GM23338 (cell line): ENCODE measurements at regions not wholly inside any gene's neighbourhood (a gene's known extent, or its start where the extent isn't known, plus 50 kb on each side); places are given as distances from the start of the nearest gene placed in this dataset.

Experiments used
- ATAC-seq: fragments of 200-7000 bp; cut with Tn5 transposase; 3 replicates; pipeline ENCODE4 v1.9.1; 2020
- DNase-seq: peaks from one replicate; pipeline ENCODE4 v3.0.0-alpha.2; 2015; ENCODE audit warnings: low spot score
- H2AFZ ChIP-seq: fragments of 200-600 bp; sonication (generic); 2 replicates; pipeline ENCODE4 v1.8.0; 2016; ENCODE audit warnings: antibody characterized with exemption, mild to moderate bottlenecking, moderate library complexity
- H3F3A ChIP-seq: fragments of 200-600 bp; sonication (generic); replicated peaks from 2 replicates; pipeline ENCODE4 v1.8.0; 2017; ENCODE audit warnings: antibody characterized with exemption, mixed run types, low read depth
- H3K27ac ChIP-seq: fragments of 200-600 bp; sonication (generic); 2 replicates; pipeline ENCODE4 v1.6.1; 2016; ENCODE audit warnings: low read depth
- H3K27me3 ChIP-seq: fragments of 200-600 bp; sonication (generic); 2 replicates; pipeline ENCODE4 v1.8.0; 2016; ENCODE audit warnings: mild to moderate bottlenecking, mixed run types, moderate library complexity; ENCODE audit not compliant: insufficient read depth
- H3K36me3 ChIP-seq: fragments of 200-600 bp; sonication (generic); 2 replicates; pipeline ENCODE4 v1.8.0; 2016; ENCODE audit warnings: mild to moderate bottlenecking; ENCODE audit not compliant: insufficient read depth
- H3K4me1 ChIP-seq: fragments of 200-600 bp; sonication (generic); 2 replicates; pipeline ENCODE4 v1.8.0; 2016; ENCODE audit warnings: mild to moderate bottlenecking, moderate library complexity; ENCODE audit not compliant: insufficient read depth
- H3K4me2 ChIP-seq: fragments of 200-600 bp; sonication (generic); 2 replicates; pipeline ENCODE4 v1.7.1; 2017; ENCODE audit warnings: mixed run types
- H3K4me3 ChIP-seq: fragments of 200-600 bp; sonication (generic); 2 replicates; pipeline ENCODE4 v1.6.1; 2016; ENCODE audit warnings: mixed run types
- H3K79me2 ChIP-seq: fragments of 200-600 bp; sonication (generic); replicated peaks from 2 replicates; pipeline ENCODE4 v1.8.0; 2017; ENCODE audit warnings: mild to moderate bottlenecking; ENCODE audit not compliant: insufficient read depth
- H3K9me2 ChIP-seq: fragments of 200-600 bp; sonication (generic); 2 replicates; pipeline ENCODE4 v1.8.0; 2017; ENCODE audit not compliant: insufficient read depth
- H4K20me1 ChIP-seq: fragments of 200-600 bp; sonication (generic); replicated peaks from 2 replicates; pipeline ENCODE4 v1.8.0; 2017; ENCODE audit warnings: mild to moderate bottlenecking; ENCODE audit not compliant: insufficient read depth
- H3K27ac Mint-ChIP-seq: 2 replicates; pipeline ENCODE4 v1.8.0; 2020; ENCODE audit warnings: inconsistent platforms, mild to moderate bottlenecking, moderate library complexity, mixed read lengths
- H3K27me3 Mint-ChIP-seq: 3 replicates; pipeline ENCODE4 v1.8.0; 2022; ENCODE audit warnings: low read depth, mild to moderate bottlenecking, moderate library complexity, mixed read lengths, inconsistent platforms; ENCODE audit not compliant: insufficient read depth, poor library complexity
- H3K36me3 Mint-ChIP-seq: 3 replicates; pipeline ENCODE4 v1.8.0; 2021; ENCODE audit warnings: low read depth, mild to moderate bottlenecking, inconsistent platforms, moderate library complexity, mixed read lengths
- H3K4me1 Mint-ChIP-seq: 3 replicates; pipeline ENCODE4 v1.8.0; 2020; ENCODE audit warnings: mild to moderate bottlenecking, inconsistent platforms, mixed read lengths
- H3K4me3 Mint-ChIP-seq: 3 replicates; pipeline ENCODE4 v1.8.0; 2021; ENCODE audit warnings: moderate library complexity, mild to moderate bottlenecking, inconsistent platforms, mixed read lengths
- H3K9me3 Mint-ChIP-seq: 3 replicates; pipeline ENCODE4 v1.8.0; 2020; ENCODE audit warnings: moderate library complexity, mild to moderate bottlenecking, inconsistent platforms, mixed read lengths
- JUNB ChIP-seq: IDR thresholded peaks from one replicate; pipeline ENCODE4 v1.6.1; 2016; ENCODE audit warnings: antibody characterized with exemption; ENCODE audit not compliant: unreplicated experiment
- NANOG ChIP-seq: IDR thresholded peaks from 2 replicates; pipeline ENCODE4 v1.6.1; 2016; ENCODE audit warnings: antibody characterized with exemption, borderline replicate concordance
- POLR2AphosphoS5 ChIP-seq: IDR thresholded peaks from 2 replicates; pipeline ENCODE4 v1.6.1; 2016; ENCODE audit warnings: antibody characterized with exemption, low read depth
- ZNF331 ChIP-seq: fragments of 250-450 bp; sonication (Bioruptor Pico); IDR thresholded peaks from 2 replicates; pipeline ENCODE4 v1.5.0; 2020; ENCODE audit warnings: low read depth, mild to moderate bottlenecking, moderate library complexity
- TF ChIP-seq, protein P1 (sequence below): IDR thresholded peaks from 2 replicates; pipeline ENCODE4 v1.6.1; 2016; ENCODE audit warnings: antibody characterized with exemption
- TF ChIP-seq, protein P2 (sequence below): IDR thresholded peaks from one replicate; pipeline ENCODE4 v1.6.1; 2018; ENCODE audit warnings: antibody characterized with exemption; ENCODE audit not compliant: unreplicated experiment
- TF ChIP-seq, protein P3 (sequence below): fragments of 250-450 bp; sonication (Bioruptor Pico); IDR thresholded peaks from 2 replicates; pipeline ENCODE4 v1.5.0; 2020; ENCODE audit warnings: mild to moderate bottlenecking, moderate library complexity

DNA sequence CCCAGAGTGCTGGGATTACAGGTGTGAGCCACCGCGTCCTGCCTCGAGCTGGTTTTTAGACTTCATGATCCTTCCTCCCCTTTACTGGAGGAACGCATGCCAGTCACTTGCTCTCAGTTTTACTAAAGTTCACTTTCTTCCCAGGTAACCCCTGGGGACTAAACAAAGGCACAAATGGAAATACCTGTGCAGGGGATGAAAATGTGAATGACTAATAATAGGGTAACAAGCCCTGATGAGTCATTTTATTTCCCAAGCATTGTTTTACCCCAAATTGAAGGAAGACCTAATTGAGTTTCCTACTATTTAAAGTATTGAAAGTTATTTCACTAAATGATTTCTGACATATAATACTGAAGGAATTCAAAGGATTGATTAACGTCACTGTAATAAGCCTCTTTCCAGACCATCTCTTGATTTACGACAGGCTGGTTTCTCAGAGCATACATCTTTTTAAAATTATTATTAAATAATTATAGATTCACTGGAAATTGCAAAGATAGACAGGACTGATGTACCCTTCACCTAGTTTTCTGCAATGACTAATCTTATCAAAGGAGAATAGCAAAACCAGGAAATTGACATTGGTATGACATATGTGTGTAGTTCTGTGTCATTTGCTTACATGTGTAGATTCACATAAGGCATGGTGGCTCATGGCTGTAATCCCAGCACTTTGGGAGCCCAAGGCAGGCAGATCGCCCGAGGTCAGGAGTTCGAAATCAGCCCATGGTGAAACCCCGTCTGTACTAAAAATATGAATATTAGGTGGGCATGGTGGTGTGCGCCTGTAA, 53.2 kb upstream of the SOD1 start:
- H3K27ac Mint-ChIP-seq = no peak overlapping the region
- TF ChIP-seq, protein P1, sequence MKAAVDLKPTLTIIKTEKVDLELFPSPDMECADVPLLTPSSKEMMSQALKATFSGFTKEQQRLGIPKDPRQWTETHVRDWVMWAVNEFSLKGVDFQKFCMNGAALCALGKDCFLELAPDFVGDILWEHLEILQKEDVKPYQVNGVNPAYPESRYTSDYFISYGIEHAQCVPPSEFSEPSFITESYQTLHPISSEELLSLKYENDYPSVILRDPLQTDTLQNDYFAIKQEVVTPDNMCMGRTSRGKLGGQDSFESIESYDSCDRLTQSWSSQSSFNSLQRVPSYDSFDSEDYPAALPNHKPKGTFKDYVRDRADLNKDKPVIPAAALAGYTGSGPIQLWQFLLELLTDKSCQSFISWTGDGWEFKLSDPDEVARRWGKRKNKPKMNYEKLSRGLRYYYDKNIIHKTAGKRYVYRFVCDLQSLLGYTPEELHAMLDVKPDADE = no peak
- TF ChIP-seq, protein P2, sequence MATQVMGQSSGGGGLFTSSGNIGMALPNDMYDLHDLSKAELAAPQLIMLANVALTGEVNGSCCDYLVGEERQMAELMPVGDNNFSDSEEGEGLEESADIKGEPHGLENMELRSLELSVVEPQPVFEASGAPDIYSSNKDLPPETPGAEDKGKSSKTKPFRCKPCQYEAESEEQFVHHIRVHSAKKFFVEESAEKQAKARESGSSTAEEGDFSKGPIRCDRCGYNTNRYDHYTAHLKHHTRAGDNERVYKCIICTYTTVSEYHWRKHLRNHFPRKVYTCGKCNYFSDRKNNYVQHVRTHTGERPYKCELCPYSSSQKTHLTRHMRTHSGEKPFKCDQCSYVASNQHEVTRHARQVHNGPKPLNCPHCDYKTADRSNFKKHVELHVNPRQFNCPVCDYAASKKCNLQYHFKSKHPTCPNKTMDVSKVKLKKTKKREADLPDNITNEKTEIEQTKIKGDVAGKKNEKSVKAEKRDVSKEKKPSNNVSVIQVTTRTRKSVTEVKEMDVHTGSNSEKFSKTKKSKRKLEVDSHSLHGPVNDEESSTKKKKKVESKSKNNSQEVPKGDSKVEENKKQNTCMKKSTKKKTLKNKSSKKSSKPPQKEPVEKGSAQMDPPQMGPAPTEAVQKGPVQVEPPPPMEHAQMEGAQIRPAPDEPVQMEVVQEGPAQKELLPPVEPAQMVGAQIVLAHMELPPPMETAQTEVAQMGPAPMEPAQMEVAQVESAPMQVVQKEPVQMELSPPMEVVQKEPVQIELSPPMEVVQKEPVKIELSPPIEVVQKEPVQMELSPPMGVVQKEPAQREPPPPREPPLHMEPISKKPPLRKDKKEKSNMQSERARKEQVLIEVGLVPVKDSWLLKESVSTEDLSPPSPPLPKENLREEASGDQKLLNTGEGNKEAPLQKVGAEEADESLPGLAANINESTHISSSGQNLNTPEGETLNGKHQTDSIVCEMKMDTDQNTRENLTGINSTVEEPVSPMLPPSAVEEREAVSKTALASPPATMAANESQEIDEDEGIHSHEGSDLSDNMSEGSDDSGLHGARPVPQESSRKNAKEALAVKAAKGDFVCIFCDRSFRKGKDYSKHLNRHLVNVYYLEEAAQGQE = no peak
- no peak for TF ChIP-seq NANOG
- Histone ChIP-seq H3K4me3 (no peak overlapping the region), H3K27me3 (no peaks in the 10 kb centered on the region), H3K36me3 (no peaks in the 10 kb centered on the region), H3K79me2 (no peaks in the 10 kb centered on the region), H3K4me2 (no peak overlapping the region), H4K20me1 (no peaks in the 10 kb centered on the region), H3K4me1 (no peaks in the 10 kb centered on the region), H3F3A (no peaks in the 10 kb centered on the region), H2AFZ (no peak overlapping the region), H3K27ac (no peak overlapping the region), H3K9me2 (no peaks in the 10 kb centered on the region)
- DNase-seq (no peak), ATAC-seq (no peak)
- no peak overlapping the region for H3K4me3 Mint-ChIP-seq
- peaks cover 2% of the 10 kb centered on the region for H3K27me3 Mint-ChIP-seq
- H3K4me1 Mint-ChIP-seq = no peaks in the 10 kb centered on the region; the same call in 2 of the 3 replicates
- H3K36me3 Mint-ChIP-seq = peaks cover 2% of the 10 kb centered on the region; the same call in 1 of the 3 replicates
- peaks cover 17% of the 10 kb centered on the region; the same call in 2 of the 3 replicates for H3K9me3 Mint-ChIP-seq

DNA sequence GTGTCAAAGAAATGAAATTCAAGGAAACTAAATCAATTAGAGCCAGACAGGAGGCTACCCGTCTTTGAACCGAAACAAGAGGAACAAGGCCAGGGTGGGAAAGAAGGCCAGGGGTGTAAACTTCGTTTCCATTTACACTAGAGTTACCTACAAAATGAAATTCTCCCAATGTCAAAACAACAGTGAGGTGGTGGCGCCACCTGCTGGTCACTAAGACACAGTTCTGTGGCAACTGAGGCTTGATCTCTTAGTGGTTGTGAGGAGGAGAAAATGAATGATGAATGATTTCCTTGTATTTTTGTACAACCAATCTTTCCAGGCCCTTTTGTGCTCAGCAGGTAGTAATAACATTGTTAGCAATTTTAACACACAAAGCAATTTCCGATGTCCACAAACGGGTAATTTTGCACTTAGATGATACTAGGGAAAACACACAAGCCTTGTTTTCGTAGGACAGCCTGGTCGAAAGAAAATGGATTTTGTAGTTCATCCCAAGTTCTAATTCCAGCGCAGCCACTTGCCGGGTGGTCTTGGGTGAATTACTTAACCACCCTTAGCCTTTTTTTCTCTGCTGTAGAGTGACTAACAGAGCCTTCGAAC, 54.8 kb upstream of the SOD1 start:
- no peaks in the 10 kb centered on the region for H3K27me3 ChIP-seq
- H3K79me2 ChIP-seq = no peaks in the 10 kb centered on the region
- no peak overlapping the region for H3K4me3 ChIP-seq
- H3K36me3 ChIP-seq = no peaks in the 10 kb centered on the region
- Mint-ChIP-seq H3K36me3 (no peaks in the 10 kb centered on the region), H3K4me1 (no peaks in the 10 kb centered on the region; the same call in 2 of the 3 replicates), H3K27ac (no peak overlapping the region), H3K9me3 (peaks cover 8% of the 10 kb centered on the region; the same call in 2 of the 3 replicates), H3K4me3 (no peak overlapping the region), H3K27me3 (no peaks in the 10 kb centered on the region)
- H3K9me2 ChIP-seq = no peaks in the 10 kb centered on the region
- H2AFZ ChIP-seq = peak overlapping the region; percentile 57
- no peak overlapping the region for H3K27ac ChIP-seq
- no peak overlapping the region for H3K4me2 ChIP-seq
- H3K4me1 ChIP-seq = no peaks in the 10 kb centered on the region
- ATAC-seq (peak; percentile 91), DNase-seq (peak; percentile 89)
- no peaks in the 10 kb centered on the region for H4K20me1 ChIP-seq
- H3F3A ChIP-seq = no peaks in the 10 kb centered on the region
- no peak for TF ChIP-seq NANOG
- TF ChIP-seq, protein P1 = no peak
- TF ChIP-seq POLR2AphosphoS5 = no peak
- TF ChIP-seq ZNF331 (CRISPR knock-in tag) = no peak
- TF ChIP-seq, protein P3, sequence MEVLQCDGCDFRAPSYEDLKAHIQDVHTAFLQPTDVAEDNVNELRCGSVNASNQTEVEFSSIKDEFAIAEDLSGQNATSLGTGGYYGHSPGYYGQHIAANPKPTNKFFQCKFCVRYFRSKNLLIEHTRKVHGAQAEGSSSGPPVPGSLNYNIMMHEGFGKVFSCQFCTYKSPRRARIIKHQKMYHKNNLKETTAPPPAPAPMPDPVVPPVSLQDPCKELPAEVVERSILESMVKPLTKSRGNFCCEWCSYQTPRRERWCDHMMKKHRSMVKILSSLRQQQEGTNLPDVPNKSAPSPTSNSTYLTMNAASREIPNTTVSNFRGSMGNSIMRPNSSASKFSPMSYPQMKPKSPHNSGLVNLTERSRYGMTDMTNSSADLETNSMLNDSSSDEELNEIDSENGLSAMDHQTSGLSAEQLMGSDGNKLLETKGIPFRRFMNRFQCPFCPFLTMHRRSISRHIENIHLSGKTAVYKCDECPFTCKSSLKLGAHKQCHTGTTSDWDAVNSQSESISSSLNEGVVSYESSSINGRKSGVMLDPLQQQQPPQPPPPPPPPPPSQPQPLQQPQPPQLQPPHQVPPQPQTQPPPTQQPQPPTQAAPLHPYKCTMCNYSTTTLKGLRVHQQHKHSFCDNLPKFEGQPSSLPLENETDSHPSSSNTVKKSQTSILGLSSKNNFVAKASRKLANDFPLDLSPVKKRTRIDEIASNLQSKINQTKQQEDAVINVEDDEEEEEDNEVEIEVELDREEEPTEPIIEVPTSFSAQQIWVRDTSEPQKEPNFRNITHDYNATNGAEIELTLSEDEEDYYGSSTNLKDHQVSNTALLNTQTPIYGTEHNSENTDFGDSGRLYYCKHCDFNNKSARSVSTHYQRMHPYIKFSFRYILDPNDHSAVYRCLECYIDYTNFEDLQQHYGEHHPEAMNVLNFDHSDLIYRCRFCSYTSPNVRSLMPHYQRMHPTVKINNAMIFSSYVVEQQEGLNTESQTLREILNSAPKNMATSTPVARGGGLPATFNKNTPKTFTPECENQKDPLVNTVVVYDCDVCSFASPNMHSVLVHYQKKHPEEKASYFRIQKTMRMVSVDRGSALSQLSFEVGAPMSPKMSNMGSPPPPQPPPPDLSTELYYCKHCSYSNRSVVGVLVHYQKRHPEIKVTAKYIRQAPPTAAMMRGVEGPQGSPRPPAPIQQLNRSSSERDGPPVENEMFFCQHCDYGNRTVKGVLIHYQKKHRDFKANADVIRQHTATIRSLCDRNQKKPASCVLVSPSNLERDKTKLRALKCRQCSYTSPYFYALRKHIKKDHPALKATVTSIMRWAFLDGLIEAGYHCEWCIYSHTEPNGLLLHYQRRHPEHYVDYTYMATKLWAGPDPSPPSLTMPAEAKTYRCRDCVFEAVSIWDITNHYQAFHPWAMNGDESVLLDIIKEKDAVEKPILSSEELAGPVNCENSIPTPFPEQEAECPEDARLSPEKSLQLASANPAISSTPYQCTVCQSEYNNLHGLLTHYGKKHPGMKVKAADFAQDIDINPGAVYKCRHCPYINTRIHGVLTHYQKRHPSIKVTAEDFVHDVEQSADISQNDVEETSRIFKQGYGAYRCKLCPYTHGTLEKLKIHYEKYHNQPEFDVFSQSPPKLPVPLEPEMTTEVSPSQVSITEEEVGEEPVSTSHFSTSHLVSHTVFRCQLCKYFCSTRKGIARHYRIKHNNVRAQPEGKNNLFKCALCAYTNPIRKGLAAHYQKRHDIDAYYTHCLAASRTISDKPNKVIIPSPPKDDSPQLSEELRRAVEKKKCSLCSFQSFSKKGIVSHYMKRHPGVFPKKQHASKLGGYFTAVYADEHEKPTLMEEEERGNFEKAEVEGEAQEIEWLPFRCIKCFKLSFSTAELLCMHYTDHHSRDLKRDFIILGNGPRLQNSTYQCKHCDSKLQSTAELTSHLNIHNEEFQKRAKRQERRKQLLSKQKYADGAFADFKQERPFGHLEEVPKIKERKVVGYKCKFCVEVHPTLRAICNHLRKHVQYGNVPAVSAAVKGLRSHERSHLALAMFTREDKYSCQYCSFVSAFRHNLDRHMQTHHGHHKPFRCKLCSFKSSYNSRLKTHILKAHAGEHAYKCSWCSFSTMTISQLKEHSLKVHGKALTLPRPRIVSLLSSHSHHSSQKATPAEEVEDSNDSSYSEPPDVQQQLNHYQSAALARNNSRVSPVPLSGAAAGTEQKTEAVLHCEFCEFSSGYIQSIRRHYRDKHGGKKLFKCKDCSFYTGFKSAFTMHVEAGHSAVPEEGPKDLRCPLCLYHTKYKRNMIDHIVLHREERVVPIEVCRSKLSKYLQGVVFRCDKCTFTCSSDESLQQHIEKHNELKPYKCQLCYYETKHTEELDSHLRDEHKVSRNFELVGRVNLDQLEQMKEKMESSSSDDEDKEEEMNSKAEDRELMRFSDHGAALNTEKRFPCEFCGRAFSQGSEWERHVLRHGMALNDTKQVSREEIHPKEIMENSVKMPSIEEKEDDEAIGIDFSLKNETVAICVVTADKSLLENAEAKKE (CRISPR knock-in tag) = no peak
- no peak for TF ChIP-seq JUNB
